Uterus (tissue), 3 donors: ENCODE measurements at regions not wholly inside any gene's neighbourhood (a gene's known extent, or its start where the extent isn't known, plus 50 kb on each side); places are given as distances from the start of the nearest gene placed in this dataset.
A peak's percentile ranks its signal among the peaks of the same experiment; 100 is the strongest.

Source experiments
- DNase-seq, 2 donors: peaks; one replicate each; pipeline ENCODE4 v3.0.0-alpha.2; 2019 to 2020
- H3K27ac ChIP-seq, 2 donors: fragments of 200-600 bp; sonication (generic); 1 replicate in 1 of 2; 2 replicates in 1 of 2; pipeline ENCODE4 v1.5.1; 2016 to 2018
- H3K27me3 ChIP-seq, 2 donors: fragments of 200-600 bp; sonication (generic); one replicate each; pipeline ENCODE4 v1.5.1; 2018 to 2019; ENCODE audit warnings: control low read depth in 1 of 2
- H3K36me3 ChIP-seq, 2 donors: fragments of 200-600 bp; sonication (generic); one replicate each; pipeline ENCODE4 v1.5.1; 2019; ENCODE audit warnings: control low read depth in 1 of 2
- H3K4me1 ChIP-seq, 2 donors: fragments of 200-600 bp; sonication (generic); one replicate each; pipeline ENCODE4 v1.5.1; 2018 to 2019; ENCODE audit warnings: control low read depth in 1 of 2
- H3K4me3 ChIP-seq, 2 donors: fragments of 200-600 bp; sonication (generic); 1 replicate in 1 of 2; 2 replicates in 1 of 2; pipeline ENCODE4 v1.5.1; 2018 to 2019; ENCODE audit warnings: mild to moderate bottlenecking in 1 of 2
- H3K9me3 ChIP-seq, 2 donors: fragments of 200-600 bp; sonication (generic); one replicate each; pipeline ENCODE4 v1.5.1; 2019; ENCODE audit warnings: control low read depth in 1 of 2
- POLR2A ChIP-seq, 2 donors: fragments of 450-650 bp; IDR thresholded peaks; one replicate each; pipeline ENCODE4 v1.6.1; 2016; ENCODE audit warnings: antibody characterized with exemption in 2 of 2, mild to moderate bottlenecking in 1 of 2, moderate library complexity in 1 of 2
- intact Hi-C: fragments of 100-400 bp; cut with DNase I; formaldehyde crosslinking; loops from one replicate; pipeline ENCODE4 v1.15.1; 2023; ENCODE audit warnings: low total_unique reads
- TF ChIP-seq, protein P1 (sequence below), 4 experiments: fragments of 200-600 bp in 2 of 4; fragments of 450-650 bp in 2 of 4; sonication (generic) in 2 of 4; IDR thresholded peaks; one replicate each; pipeline ENCODE4 v1.5.1; 2016 to 2019; ENCODE audit warnings: antibody characterized with exemption in 4 of 4, mild to moderate bottlenecking in 2 of 4, moderate library complexity in 1 of 4
- donor health status: DM: yes; HTN: yes; CAD: no.

DNA sequence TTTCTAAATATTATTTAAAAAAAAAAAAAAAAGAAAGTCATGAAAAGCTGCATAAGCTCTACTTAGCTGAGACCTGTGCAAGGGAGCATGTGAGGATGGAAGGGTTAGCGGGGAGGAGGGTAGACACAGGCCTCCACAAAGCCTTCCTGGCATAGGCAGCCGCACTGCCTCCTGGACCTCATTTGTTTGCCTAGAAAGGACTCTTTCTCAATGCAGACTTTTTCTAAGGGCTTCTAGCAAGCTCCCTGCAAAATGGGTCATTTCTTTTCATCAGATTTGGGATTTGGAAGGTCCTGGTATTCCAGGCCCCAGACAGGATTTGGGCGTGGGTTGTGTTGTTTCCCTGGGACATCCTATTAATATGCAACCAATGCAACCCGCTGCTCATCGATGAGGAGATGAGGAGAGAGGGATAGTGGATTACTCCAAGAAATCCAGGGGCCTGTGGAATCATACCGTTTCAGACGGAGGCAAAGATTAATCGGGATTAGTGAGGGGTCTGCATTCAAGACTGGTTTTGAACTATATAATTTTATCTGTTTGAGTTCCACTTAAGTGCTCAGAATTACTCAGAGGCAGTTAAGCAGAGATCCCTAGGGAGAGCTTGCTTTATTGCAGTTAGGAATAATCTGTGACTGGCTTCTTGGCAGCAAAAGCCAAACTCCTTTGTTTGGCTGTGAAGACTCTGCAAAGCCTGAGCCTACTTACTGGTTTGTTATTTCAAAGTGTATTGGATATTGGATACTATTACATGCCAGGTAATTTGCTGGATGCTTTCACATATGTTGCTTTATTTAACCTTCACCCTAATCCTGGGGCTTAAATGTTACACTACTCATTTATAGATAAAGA is 106.9 kb upstream of the NAV2 start:
- TF ChIP-seq, protein P1, sequence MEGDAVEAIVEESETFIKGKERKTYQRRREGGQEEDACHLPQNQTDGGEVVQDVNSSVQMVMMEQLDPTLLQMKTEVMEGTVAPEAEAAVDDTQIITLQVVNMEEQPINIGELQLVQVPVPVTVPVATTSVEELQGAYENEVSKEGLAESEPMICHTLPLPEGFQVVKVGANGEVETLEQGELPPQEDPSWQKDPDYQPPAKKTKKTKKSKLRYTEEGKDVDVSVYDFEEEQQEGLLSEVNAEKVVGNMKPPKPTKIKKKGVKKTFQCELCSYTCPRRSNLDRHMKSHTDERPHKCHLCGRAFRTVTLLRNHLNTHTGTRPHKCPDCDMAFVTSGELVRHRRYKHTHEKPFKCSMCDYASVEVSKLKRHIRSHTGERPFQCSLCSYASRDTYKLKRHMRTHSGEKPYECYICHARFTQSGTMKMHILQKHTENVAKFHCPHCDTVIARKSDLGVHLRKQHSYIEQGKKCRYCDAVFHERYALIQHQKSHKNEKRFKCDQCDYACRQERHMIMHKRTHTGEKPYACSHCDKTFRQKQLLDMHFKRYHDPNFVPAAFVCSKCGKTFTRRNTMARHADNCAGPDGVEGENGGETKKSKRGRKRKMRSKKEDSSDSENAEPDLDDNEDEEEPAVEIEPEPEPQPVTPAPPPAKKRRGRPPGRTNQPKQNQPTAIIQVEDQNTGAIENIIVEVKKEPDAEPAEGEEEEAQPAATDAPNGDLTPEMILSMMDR (IDR thresholded peaks at IDR 0.05), result no peak
- no peak for TF ChIP-seq POLR2A (IDR thresholded peaks at IDR 0.05)
- H3K4me3 ChIP-seq, result no peak overlapping the region
- H3K9me3 ChIP-seq, result no peaks in the 10 kb centered on the region
- no peak overlapping the region for H3K27ac ChIP-seq
- no peaks in the 10 kb centered on the region for H3K4me1 ChIP-seq
- peak in 1 of 2 donors; percentile 30 for DNase-seq
- intact Hi-C loops, result no loop called here
- H3K27me3 ChIP-seq, result no peaks in the 10 kb centered on the region
- H3K36me3 ChIP-seq, result no peaks in the 10 kb centered on the region

DNA sequence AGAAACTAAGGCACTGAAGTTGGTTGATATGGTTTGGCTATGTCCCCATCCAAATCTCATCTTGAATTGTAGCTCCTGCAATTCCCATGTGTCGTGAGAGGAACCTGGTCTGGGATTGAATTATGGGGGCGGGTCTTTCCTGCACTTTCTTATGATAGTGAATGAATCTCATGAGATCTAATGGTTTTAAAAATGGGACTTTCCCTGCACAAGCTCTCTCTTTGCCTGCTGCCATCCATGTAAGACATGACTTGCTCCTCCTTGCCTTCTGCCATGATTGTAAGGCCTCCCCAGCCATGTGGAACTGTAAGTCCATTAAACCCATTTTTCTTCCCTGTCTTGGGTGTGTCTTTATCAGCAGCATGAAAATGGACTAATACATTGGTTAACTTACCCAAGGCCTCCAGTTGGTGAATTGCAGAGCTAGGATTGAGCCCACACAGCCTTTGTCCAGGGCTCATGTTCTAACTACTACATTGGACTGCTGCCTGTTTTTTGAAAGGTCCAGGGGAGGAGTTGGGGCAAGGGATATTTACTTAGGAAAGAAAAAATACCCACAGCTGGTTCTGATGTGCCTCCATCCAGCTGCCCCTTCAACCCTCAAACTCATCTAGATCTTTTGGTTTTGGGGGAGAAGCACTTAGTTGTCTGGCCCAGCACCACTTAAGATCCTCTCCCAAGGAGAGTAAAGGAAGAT is 107.8 kb upstream of the NAV2 start:
- intact Hi-C loops, result no loop called here
- no peak for TF ChIP-seq POLR2A (IDR thresholded peaks at IDR 0.05)
- TF ChIP-seq, protein P1 (IDR thresholded peaks at IDR 0.05), result no peak
- H3K27ac ChIP-seq, result no peak overlapping the region
- no peak overlapping the region for H3K4me3 ChIP-seq
- no peaks in the 10 kb centered on the region for H3K36me3 ChIP-seq
- no peaks in the 10 kb centered on the region for H3K9me3 ChIP-seq
- DNase-seq, result no peak
- H3K27me3 ChIP-seq, result no peaks in the 10 kb centered on the region
- H3K4me1 ChIP-seq, result no peaks in the 10 kb centered on the region

DNA sequence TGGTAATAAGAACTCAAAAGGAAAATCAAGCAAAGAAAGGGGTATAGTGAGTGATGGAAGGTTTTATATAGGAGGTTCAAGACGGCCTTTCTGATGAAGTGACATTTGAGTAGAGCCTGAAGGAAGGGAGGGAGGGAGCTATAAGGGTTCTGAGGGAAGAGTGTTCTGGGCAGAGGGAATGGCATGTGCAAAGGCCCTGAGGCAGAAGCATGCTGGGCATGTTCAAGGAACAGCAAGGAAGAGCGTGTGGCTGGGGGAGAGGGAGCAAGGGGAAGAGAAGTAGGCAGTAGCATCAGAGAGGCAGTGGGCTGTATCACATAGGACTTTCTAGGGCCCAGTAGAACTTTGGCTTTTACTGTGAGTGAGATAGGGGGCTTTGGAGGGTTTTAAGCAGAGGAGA is 108.9 kb upstream of the NAV2 start:
- intact Hi-C loops, result no loop called here
- Histone ChIP-seq H3K27ac (no peak overlapping the region), H3K27me3 (no peaks in the 10 kb centered on the region), H3K9me3 (no peaks in the 10 kb centered on the region), H3K4me1 (no peaks in the 10 kb centered on the region), H3K36me3 (no peaks in the 10 kb centered on the region), H3K4me3 (no peak overlapping the region)
- no peak for DNase-seq
- TF ChIP-seq, protein P1 (IDR thresholded peaks at IDR 0.05), result no peak
- TF ChIP-seq POLR2A (IDR thresholded peaks at IDR 0.05), result no peak

DNA sequence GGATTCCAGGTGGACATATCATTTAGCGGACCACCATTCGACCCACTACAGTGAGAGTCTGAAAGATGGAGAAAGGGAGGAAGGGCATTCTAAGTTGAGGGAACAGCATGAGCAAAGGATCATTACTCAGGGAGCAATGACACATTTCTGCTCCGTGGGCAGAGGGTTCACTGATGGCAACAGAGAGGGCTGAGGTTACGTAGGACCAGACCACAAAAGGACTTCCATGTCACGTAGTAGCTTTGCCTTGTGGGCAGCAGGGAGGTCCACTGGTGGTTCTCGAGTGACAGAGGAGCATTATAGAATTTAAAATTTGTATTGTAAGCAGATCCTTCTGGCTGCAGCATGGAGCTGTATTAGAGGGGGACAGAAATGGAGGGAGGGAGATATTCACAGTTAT is 109.7 kb upstream of the NAV2 start:
- no peak for DNase-seq
- no peak overlapping the region for H3K27ac ChIP-seq
- no peaks in the 10 kb centered on the region for H3K4me1 ChIP-seq
- H3K9me3 ChIP-seq, result no peaks in the 10 kb centered on the region
- intact Hi-C loops, result no loop called here
- no peaks in the 10 kb centered on the region for H3K36me3 ChIP-seq
- H3K27me3 ChIP-seq, result no peaks in the 10 kb centered on the region
- no peak for TF ChIP-seq POLR2A (IDR thresholded peaks at IDR 0.05)
- TF ChIP-seq, protein P1 (IDR thresholded peaks at IDR 0.05), result no peak
- H3K4me3 ChIP-seq, result no peak overlapping the region

DNA sequence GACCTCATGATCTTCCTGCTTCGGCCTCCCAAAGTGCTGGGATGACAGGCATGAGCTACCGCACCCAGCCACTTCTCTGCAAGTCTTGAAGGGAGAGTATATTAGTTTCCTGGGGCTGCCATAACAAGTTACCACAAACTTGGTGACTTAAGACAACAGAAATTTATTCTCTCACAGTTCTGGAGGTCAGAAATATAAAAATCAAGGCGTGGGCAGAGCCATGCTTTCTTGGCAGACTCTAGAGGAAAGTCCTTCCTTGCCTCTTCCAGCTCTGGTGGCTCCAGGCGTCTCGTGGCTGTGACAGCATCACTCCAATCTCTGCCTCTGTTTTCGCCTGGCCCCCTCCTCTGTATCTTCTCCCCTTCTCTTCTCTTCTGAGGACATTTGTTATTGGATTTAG is 110.2 kb upstream of the NAV2 start:
- Histone ChIP-seq H3K9me3 (no peaks in the 10 kb centered on the region), H3K36me3 (no peaks in the 10 kb centered on the region), H3K27me3 (no peaks in the 10 kb centered on the region), H3K4me3 (no peak overlapping the region), H3K4me1 (no peaks in the 10 kb centered on the region), H3K27ac (no peak overlapping the region)
- no peak for TF ChIP-seq POLR2A (IDR thresholded peaks at IDR 0.05)
- TF ChIP-seq, protein P1 (IDR thresholded peaks at IDR 0.05), result no peak
- DNase-seq, result no peak
- intact Hi-C loops, result no loop called here
